GM10248 (cell line): ENCODE measurements at regions not wholly inside any gene's neighbourhood (a gene's known extent, or its start where the extent isn't known, plus 50 kb on each side); places are given as distances from the start of the nearest gene placed in this dataset.

ENCODE experiments used
- CTCF ChIA-PET: fragments of 300-600 bp; sonication (Branson Sonifier 250); formaldehyde crosslinking; extraction: SDS; loops from one replicate; lab custom pipeline; 2021; ENCODE audit warnings: antibody characterized with exemption; lab: Yijun Ruan, JAX
- POLR2A ChIA-PET: fragments of 350-650 bp; sonication (Branson Sonifier 250); formaldehyde crosslinking; extraction: SDS; loops from one replicate; lab custom pipeline; 2020; ENCODE audit warnings: antibody characterized with exemption; lab: Yijun Ruan, JAX
- DNase-seq: peaks from one replicate; pipeline ENCODE4 v3.0.0; 2012; ENCODE audit errors: extremely low spot score
- TF ChIP-seq, protein P1 (sequence below): IDR thresholded peaks from 2 replicates; pipeline ENCODE4 v1.5.1; 2012; ENCODE audit warnings: mild to moderate bottlenecking, low read depth; ENCODE audit errors: extremely low read depth, missing control alignments, control extremely low read depth

DNA sequence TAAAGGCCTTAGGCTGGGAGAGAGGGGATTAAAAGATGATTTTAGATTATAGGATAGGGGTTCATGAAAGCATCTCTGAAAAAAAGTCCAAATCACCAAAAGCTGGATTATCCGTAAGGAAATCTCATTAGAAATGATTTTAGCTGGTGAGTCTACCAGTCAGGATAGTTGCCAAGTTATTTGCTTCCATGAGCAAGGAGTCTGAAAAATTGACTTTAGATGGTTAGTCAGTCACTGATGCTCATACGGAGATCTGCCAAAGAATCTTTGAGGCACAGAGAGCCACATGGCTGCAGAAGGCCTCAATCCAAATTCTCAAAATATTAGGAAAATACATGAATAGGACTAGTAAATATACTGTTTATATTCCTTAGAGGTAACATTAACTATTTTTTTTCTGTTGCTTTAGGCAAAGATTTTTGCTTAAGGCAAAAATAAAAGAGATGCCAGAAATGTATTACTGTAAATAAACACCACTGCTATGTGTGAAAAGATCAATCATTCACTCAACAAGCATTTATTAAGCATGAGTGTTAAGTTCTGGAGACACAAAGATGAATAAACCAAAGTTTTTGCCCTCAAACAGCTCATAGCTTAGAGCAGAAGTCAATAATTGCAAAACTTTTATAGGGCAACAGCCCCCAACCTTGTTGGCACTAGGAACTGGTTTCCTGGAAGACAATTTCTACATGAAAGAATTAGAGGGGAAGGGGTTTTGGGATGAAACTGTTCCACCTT is 105.2 kb downstream of the BBS10 start:
- DNase-seq, result no peak
- TF ChIP-seq, protein P1, sequence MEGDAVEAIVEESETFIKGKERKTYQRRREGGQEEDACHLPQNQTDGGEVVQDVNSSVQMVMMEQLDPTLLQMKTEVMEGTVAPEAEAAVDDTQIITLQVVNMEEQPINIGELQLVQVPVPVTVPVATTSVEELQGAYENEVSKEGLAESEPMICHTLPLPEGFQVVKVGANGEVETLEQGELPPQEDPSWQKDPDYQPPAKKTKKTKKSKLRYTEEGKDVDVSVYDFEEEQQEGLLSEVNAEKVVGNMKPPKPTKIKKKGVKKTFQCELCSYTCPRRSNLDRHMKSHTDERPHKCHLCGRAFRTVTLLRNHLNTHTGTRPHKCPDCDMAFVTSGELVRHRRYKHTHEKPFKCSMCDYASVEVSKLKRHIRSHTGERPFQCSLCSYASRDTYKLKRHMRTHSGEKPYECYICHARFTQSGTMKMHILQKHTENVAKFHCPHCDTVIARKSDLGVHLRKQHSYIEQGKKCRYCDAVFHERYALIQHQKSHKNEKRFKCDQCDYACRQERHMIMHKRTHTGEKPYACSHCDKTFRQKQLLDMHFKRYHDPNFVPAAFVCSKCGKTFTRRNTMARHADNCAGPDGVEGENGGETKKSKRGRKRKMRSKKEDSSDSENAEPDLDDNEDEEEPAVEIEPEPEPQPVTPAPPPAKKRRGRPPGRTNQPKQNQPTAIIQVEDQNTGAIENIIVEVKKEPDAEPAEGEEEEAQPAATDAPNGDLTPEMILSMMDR, result no peak
- POLR2A ChIA-PET, result no interaction called here
- CTCF ChIA-PET, result interaction anchor here (0.9 kb wide), 1 partner anchor 12 kb away, joined by 3 read pairs; no protein-coding TSS in a partner anchor

DNA sequence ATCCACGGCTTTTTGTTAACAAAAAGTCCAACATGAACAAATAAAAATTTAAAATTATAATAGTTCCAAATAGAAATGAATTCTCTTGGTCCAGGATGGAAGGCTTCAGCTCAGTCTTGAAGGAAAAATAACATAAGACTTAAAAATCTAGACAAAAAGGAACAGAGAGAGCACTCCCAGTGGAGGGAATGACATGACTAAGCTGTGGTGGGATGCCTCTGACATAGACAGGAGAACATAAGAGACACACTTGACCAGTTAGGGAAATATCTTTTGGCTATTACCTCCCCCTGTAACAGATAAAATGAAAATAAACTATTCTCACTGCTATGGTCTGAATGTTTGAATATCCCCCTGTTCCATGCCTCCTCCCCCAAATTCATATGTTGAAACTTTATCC is 106.8 kb downstream of the BBS10 start:
- ChIA-PET CTCF (no interaction called here), POLR2A (no interaction called here)
- no peak for DNase-seq
- TF ChIP-seq, protein P1, result no peak

DNA sequence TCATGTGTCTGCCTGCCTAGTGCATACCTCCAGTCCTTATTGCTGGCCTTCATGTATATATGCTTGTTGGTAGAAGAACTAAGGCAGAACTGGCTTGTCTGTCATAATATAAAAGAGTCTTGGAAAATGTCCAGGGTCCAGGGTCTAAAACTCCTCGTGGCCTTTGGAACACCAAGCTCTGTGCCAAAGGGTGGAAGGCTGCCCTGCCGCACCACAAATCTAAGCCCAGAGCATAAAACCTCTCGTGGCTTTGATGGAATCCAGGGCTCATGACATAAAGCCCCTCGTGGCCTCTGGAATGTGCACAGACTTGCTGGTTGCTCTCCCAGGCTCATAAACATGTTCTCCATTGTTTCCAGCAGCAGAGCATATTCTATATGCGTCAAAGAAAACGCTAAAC is 107.9 kb downstream of the BBS10 start:
- TF ChIP-seq, protein P1, result no peak
- POLR2A ChIA-PET, result no interaction called here
- no peak for DNase-seq
- CTCF ChIA-PET, result interaction anchor here (1.8 to 1.9 kb wide), 2 partner anchors 8 to 15 kb away, joined by 4 to 7 read pairs; no protein-coding TSS in a partner anchor

DNA sequence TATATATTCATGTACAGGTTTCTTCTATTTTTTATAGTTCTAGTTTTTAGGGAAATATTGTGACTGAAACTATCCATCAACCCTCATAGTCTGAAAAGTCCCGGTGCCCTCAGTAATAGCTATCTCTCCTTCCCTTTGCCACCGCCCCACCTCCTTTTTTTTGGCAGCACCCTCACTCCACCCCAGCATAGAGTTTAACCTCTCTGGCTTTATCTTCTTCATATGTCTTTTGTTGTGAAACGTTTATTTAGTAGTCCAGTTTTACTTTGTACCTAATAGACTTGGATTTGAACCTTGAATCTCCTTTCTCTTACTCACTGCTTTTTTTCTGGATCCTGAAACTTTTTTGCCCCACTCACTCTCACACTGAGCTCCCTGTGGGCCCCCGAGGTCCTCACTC is 109.5 kb downstream of the BBS10 start:
- ChIA-PET POLR2A (no interaction called here), CTCF (interaction anchor here (1.0 to 1.9 kb wide), 6 partner anchors 9 to 84 kb away, joined by 3 to 7 read pairs (median 3); no protein-coding TSS in a partner anchor)
- DNase-seq, result no peak
- TF ChIP-seq, protein P1, result no peak

DNA sequence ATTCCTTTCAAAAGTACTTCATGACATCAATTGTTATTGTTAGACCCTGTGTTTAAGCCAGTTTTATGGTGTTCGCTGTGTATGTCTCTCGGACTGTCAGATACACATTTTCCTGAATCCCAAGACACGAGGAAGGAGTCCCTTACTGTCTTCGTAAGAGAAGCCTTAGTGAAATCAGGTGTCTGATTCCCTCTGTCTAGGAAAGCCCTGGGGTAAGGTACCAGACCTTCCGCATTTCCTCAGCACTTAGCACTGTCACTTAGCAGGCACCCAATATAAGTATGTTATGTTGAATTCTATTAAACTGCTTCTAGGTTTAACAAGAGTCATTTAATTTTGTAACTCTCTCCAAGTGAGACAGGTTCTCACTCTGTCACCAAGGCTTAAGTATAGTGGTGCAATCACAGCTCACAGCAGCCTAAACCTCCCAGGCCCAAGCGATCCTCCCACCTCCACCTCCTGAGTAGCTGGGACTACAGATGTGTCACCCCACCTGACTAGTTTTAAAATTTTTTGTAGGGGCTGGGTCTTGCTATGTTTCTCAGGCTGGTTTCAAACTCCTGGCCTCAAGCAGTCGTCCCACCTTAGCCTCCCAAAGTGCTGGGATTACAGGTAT is 111.0 kb downstream of the BBS10 start:
- TF ChIP-seq, protein P1, result no peak
- no peak for DNase-seq
- ChIA-PET CTCF (no interaction called here), POLR2A (no interaction called here)

DNA sequence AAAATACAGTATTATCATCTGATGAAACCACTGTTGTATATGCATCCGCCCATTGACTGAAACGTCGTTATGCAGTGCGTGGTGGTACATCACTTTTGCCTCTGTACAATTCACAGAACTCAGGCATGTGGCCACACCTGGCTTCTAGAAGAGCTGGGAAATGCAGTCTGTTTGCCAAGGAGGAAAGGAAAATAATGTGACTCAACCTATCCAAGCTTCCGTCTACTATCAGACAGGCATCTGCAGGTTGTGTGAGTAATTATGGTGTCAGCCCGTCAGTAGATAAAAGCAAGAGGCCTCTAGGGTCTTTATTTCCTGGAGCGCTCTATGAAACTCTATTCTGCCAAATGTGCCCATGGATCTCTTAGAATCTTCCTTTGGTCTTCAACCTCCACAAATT is 111.6 kb downstream of the BBS10 start:
- ChIA-PET CTCF (interaction anchor here (1.5 kb wide), 1 partner anchor 13 kb away, joined by 3 read pairs; no protein-coding TSS in a partner anchor), POLR2A (no interaction called here)
- TF ChIP-seq, protein P1, result no peak
- no peak for DNase-seq
